Stimulated activated CD4-positive, alpha-beta T cell treated with anti-CD3 and anti-CD28 coated beads, Interleukin-15, amount 100 ng/mL, for 1 hour (primary cell): ENCODE measurements at regions not wholly inside any gene's neighbourhood (a gene's known extent, or its start where the extent isn't known, plus 50 kb on each side); places are given as distances from the start of the nearest gene placed in this dataset.
"Not testable (repeated sequence)": the region's sequence is repeated elsewhere in the genome, so short reads cannot be mapped to it uniquely, and the experiment has no call there.

Experiments
- DNase-seq, 2 donors: peaks; one replicate each; pipeline ENCODE4 v3.0.0-alpha.2; 2020; ENCODE audit warnings: low read depth in 1 of 2, low spot score in 1 of 2

GRCh38 chr22:22976033-22976922 is 88.7 kb downstream of the IGLL5 start:
- no peak for DNase-seq

DNA sequence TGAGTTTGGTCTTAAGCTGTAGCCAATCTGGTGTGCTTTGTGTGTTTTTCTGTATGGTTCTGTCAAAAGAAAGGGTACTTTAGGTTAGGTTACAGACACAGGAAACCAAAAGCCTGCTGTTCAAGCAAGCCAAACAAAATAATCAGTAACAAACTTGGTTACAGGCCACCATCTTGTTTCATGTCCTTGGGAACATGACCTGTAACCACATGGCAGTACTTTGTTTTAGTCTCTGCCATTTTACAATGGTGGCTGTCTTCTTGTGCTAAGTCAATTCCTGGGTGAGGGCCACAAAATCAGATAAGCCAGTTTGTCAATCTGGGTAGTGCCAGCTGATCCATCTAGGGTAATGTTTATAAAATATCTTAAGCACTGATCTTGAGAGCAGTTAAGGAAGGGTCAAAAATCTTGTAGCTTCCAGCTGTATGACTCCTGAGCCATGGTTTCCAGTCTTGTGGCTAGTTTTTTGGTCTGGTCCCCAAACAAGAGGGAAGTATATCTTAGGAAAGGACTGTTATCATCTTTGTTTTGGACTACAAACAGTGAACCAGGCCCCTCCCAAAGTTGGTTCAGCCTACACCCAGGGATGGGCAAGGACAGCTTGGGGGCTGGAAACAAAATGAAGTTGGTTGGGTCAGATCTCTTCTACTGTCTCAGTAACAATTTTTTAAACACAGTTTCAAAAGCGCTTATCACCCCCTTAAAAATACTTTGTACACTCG is 90.0 kb downstream of the IGLL5 start:
- no peak for DNase-seq

- DNase-seq = no peak
Observed at GRCh38 chr22:22978637-22979036, 91.0 kb downstream of the IGLL5 start.

GRCh38 chr22:22979121-22979724 is 91.1 kb upstream of the GNAZ start:
- DNase-seq = no peak

GRCh38 chr22:22979954-22980353 is 90.4 kb upstream of the GNAZ start:
- DNase-seq = no peak

DNA sequence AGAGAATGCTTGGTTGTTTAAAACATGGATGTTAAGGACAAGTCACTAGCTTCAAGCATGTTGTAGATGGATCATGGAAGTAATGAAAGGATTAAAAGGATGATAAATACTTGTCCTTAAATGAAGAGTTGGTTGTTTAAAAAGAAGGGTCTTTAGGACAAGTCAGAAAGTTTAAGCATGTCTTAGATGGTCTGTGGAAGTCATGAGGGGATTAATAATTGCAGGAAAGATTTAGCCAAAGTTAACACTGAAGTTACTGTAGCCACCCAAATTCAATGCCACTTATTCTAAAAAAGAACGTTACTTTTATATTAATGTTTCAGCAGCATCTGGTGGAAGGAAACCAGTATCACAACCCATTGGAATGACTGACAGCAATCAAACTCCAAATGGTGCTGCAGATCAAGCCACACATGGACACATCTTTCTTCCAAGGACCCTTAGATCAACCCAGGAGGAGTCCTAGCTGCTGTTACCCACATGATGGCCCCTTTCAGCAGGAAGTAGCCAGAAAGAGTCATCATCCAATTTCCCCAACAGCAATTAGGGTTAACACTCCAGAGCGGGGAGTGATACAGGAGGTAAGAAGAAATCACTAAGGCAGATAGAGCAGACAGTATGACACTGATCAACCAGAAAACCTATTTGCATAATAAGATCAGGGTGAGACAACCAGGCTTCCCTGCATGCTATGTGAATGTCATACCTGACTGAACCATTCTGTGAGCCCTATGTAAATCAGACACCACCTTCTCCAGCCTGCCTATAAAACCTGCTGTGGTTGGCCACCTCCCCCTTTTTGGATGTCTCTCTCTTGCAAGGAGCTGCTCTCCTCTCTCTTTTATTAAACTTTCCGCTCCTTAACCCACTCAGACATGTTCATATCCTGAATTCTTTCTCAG is 88.4 kb upstream of the GNAZ start:
- no peak for DNase-seq

DNA sequence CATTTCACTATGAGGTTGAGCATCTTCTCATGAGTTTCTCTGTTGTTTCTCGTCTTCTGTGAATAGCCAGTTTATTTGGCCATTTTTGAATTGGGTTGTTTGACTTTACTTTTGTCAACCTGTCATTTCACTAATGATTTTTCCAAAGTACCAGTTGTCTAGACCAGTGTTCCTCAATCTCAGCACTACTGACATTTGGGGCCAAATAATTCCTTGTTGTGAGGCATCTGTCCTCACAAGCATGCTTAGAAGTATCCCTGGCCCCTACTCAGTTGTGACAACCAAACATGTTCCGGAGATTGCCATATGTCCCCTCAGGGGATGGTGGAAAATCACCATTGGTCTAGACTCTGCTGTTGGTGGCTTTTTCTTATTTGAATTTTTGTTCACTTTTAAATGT is 87.7 kb upstream of the GNAZ start:
- DNase-seq = no peak

DNA sequence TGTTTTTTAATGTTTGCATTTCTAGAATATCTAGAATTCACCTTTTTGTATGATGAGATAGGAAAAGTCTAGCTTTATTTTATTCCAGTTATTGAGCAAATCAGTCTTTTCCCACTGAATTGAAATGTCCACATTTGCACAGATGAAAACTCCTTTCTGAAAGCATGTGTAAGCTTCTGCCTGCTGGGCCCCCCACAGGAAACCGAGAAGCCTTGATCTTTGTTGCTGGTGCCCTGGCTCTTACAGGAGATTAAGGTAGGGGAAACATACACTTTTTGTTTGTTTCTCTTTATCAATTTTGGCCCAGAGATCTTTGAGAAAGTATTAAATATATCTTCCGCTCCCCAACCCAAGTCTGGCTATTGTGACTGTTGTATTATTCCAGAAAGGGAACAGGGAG is 87.2 kb upstream of the GNAZ start:
- DNase-seq = no peak

DNA sequence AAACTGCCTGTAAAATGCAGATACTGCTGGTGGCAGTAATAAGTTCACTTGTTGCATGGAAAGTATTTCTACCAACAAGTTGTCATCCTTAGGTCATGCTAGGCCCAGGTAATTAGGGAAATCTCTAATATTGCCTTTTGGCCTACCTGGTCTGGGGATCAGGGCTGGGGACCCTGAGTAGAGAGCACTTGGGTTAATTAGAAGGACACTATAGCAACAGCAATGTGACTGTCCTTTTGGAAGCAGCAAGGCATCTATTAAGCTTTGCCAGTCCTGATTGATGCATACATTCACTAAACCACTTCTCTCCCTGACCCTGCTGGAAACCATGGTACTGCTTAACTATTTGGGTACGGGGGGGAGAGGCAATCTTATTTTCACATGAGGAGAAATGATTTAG is 86.5 kb upstream of the GNAZ start:
- DNase-seq = no peak

- no peak for DNase-seq
Observed at GRCh38 chr22:22984967-22985366, 85.4 kb upstream of the GNAZ start.

- no peak for DNase-seq
Observed at GRCh38 chr22:22986008-22986407, 84.3 kb upstream of the GNAZ start.

GRCh38 chr22:22986640-22987039 is 83.7 kb upstream of the GNAZ start:
- DNase-seq = no peak

- no peak for DNase-seq
Observed at GRCh38 chr22:22988150-22988549, 82.2 kb upstream of the GNAZ start.

GRCh38 chr22:22988785-22989184 is 81.5 kb upstream of the GNAZ start:
- DNase-seq = no peak

- DNase-seq = no peak
Observed at GRCh38 chr22:22989856-22990255, 80.5 kb upstream of the GNAZ start.

DNA sequence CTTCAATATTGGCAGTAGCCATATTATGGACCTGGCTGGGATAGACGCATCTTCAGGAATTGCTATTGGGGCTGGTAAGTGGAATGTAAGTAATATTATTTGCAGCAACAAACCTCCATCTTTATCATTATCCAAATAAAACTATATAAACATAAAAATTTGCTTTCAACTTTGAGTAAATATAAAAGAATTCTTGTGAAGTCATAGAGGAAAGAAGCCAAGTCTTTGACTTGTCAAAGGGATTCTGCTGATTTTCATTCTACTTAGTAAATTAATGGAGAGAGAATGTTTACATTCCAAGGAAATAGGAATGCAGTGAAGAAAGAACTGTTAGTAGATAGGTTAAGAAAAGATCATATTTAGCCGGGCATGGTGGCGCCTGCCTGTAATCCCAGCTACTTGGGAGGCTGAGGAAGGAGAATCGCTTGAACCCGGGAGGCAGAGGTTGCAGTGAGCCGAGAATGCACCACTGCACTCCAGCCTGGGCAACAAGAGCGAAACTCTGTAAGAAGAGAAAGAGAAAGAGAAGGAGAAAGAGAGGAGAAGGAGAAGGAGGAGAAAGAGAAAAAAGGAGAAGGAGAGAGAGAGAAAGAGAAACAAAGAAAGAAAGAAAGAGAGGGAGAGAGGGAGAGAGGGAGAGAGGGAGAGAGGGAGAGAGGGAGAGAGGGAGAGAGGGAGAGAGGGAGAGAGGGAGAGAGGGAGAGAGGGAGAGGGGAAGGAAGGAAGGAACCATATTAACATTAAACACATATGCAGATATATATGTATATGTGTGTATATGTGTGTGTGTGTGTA is 79.4 kb upstream of the GNAZ start:
- DNase-seq = not testable (repeated sequence)

DNA sequence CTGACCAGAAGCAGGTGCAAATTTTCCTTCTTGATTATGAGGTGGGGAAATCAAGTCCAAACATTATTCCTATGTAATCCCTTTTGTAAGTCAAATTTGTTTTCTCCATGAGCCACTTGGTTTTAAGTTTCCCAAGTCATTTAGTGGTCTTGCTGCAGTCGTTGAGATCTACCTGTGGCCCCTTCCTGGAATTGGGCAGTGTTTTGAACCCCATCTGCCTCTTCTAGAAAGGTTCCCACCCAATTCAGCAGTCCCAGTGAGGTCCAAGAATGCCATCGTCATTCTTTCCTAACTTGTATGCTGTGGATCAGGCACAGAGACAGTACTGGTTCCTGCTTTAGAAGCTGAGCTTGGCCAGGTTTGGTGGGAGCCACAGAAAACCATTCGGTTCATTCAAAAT is 77.8 kb upstream of the GNAZ start:
- no peak for DNase-seq

DNA sequence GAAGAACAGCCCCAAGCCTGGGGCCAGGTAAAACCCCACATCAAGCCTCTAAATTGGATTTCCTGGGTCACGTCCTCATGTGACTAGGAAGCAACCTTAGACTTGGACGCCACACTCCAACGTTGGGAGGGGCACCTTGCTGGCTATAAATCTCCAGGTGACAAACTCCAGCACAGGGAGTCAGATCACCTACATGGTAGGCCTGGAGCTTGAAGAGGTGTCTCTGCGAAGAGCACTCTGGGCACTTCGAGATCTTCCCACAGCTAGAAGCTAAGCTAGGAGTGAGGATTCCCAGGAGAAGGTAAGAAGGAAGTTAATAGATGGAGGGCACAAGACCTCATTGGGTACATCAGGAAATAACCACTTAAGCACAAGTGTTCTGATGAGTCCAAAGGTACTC is 77.1 kb upstream of the GNAZ start:
- no peak for DNase-seq

DNA sequence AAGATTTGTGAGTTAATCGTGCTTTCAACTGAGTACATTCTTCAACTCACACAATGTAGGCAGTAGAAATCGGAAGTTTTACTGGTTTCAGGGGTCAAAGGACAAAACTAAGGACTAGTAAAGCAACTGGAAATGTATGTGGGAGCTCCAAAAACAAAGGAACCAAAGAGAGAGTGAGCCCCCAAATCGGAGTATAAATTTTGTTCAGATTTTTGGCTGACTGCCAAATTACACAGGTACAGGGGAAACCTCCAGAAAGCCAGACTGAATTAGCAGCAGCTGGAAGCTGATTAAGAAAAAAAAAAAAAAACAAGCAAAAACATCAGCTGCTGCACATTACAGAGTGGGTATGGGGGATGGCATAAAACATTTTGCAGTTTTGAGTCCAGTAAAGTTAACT is 75.2 kb upstream of the GNAZ start:
- no peak for DNase-seq

GRCh38 chr22:22996511-22997261 is 73.6 kb upstream of the GNAZ start:
- DNase-seq = no peak
